Smooth muscle cell (in vitro differentiated cells): ENCODE measurements at regions not wholly inside any gene's neighbourhood (a gene's known extent, or its start where the extent isn't known, plus 50 kb on each side); places are given as distances from the start of the nearest gene placed in this dataset.

Experiments
- DNase-seq: peaks from one replicate; lab custom pipeline; 2025; ENCODE audit not compliant: unreplicated experiment; lab: John Stamatoyannopoulos, UW
- H2AFZ ChIP-seq: fragments of 200-600 bp; sonication (generic); 2 replicates; pipeline ENCODE4 v1.6.0; 2016; ENCODE audit warnings: antibody characterized with exemption, low read depth, mild to moderate bottlenecking
- H3F3A ChIP-seq: fragments of 200-600 bp; sonication (generic); 2 replicates; pipeline ENCODE4 v1.6.0; 2017; ENCODE audit warnings: antibody characterized with exemption, low read depth
- H3K27ac ChIP-seq: fragments of 200-600 bp; sonication (generic); 2 replicates; pipeline ENCODE4 v1.5.1; 2016; ENCODE audit warnings: low read depth, mild to moderate bottlenecking
- H3K27me3 ChIP-seq: fragments of 200-600 bp; sonication (generic); 2 replicates; pipeline ENCODE4 v1.6.1; 2016; ENCODE audit warnings: low read depth, mild to moderate bottlenecking
- H3K36me3 ChIP-seq: fragments of 200-600 bp; sonication (generic); 2 replicates; pipeline ENCODE4 v1.5.1; 2016; ENCODE audit warnings: low read depth
- H3K4me1 ChIP-seq: fragments of 200-600 bp; sonication (generic); 2 replicates; pipeline ENCODE4 v1.5.1; 2016; ENCODE audit warnings: low read depth
- H3K4me2 ChIP-seq: fragments of 200-600 bp; sonication (generic); 2 replicates; pipeline ENCODE4 v1.6.0; 2016; ENCODE audit warnings: mild to moderate bottlenecking
- H3K4me3 ChIP-seq: fragments of 200-600 bp; sonication (generic); 2 replicates; pipeline ENCODE4 v1.5.1; 2016; ENCODE audit warnings: mild to moderate bottlenecking
- H3K79me2 ChIP-seq: fragments of 200-600 bp; sonication (generic); 2 replicates; pipeline ENCODE4 v1.6.0; 2016; ENCODE audit warnings: low read depth, mild to moderate bottlenecking
- H3K9ac ChIP-seq: fragments of 200-600 bp; sonication (generic); 2 replicates; pipeline ENCODE4 v1.6.0; 2016; ENCODE audit warnings: low read depth
- H3K9me3 ChIP-seq: fragments of 200-600 bp; sonication (generic); replicated peaks from 2 replicates; pipeline ENCODE4 v1.5.1; 2016; ENCODE audit warnings: low read depth
- H4K20me1 ChIP-seq: fragments of 200-600 bp; sonication (generic); 2 replicates; pipeline ENCODE4 v1.6.0; 2016; ENCODE audit warnings: low read depth
- WGBS: methylation state at CpG from one replicate; pipeline ENCODE4 v1.1.7; 2016; ENCODE audit warnings: low lambda C conversion rate; 5-methylcytosine and 5-hydroxymethylcytosine counted together
- TF ChIP-seq, protein P1 (sequence below): fragments of 200-600 bp; sonication (generic); IDR thresholded peaks from 2 replicates; pipeline ENCODE4 v1.5.1; 2017; ENCODE audit warnings: borderline replicate concordance, mild to moderate bottlenecking, antibody characterized with exemption; ENCODE audit not compliant: insufficient read depth, poor library complexity, severe bottlenecking

DNA sequence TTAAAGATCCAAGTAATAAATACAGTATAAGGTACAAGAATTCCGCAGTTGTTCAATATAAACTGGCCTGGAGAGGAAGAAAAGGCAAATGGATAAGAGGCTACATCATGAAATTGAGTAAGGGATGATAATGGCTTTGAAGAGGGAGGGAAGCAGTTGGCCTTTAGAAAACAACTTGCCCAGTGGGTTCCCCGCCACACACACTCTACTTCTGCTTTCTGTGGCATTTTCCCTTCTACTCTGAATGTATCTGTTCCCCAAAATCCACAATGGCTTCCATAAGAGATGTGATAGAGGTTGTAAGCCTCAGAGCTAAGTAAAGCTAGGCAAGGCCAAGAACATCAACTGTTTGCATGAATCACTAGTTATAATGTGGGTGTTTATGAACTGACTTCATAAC, 221.3 kb downstream of the MBD2 start:
- H3K4me1 ChIP-seq, result no peaks in the 10 kb centered on the region
- DNase-seq, result no peak

DNA sequence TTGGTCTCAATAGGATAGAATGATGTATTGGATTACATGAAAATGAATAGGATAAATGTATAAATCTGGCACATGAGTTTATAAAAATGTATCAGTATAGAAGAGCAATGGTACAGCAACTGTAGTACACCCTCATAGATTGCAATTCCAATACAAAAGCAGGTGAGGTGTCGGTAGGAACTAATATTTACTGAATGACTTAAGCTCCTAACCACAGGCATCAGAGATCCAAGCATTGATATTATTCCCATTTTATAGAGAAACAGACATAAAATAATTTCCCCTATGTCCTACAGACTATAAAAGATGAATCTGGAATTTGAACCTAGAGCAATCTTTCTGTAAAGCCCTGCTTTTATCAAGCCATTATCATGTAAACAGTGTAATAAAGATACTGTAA, 227.4 kb downstream of the MBD2 start:
- WGBS, result 95% methylated on average over 1 of the region's 1 CpG
- H3K4me2 ChIP-seq, result no peak overlapping the region
- DNase-seq, result no peak
- H3F3A ChIP-seq, result no peaks in the 10 kb centered on the region
- TF ChIP-seq, protein P1, sequence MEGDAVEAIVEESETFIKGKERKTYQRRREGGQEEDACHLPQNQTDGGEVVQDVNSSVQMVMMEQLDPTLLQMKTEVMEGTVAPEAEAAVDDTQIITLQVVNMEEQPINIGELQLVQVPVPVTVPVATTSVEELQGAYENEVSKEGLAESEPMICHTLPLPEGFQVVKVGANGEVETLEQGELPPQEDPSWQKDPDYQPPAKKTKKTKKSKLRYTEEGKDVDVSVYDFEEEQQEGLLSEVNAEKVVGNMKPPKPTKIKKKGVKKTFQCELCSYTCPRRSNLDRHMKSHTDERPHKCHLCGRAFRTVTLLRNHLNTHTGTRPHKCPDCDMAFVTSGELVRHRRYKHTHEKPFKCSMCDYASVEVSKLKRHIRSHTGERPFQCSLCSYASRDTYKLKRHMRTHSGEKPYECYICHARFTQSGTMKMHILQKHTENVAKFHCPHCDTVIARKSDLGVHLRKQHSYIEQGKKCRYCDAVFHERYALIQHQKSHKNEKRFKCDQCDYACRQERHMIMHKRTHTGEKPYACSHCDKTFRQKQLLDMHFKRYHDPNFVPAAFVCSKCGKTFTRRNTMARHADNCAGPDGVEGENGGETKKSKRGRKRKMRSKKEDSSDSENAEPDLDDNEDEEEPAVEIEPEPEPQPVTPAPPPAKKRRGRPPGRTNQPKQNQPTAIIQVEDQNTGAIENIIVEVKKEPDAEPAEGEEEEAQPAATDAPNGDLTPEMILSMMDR, result no peak
- no peaks in the 10 kb centered on the region for H3K79me2 ChIP-seq
- no peak overlapping the region for H3K27ac ChIP-seq
- no peak overlapping the region for H3K4me3 ChIP-seq
- no peaks in the 10 kb centered on the region for H3K4me1 ChIP-seq
- no peaks in the 10 kb centered on the region for H3K27me3 ChIP-seq
- no peaks in the 10 kb centered on the region for H3K9me3 ChIP-seq
- H3K9ac ChIP-seq, result no peak overlapping the region
- H4K20me1 ChIP-seq, result no peaks in the 10 kb centered on the region
- no peak overlapping the region for H2AFZ ChIP-seq
- H3K36me3 ChIP-seq, result no peaks in the 10 kb centered on the region

More for the DNA sequence above, 221.3 kb downstream of the MBD2 start:
- Histone ChIP-seq H3K27ac (no peak overlapping the region), H3K27me3 (no peaks in the 10 kb centered on the region), H3K36me3 (no peaks in the 10 kb centered on the region), H3K9ac (no peak overlapping the region), H3K9me3 (no peaks in the 10 kb centered on the region), H3K4me2 (no peak overlapping the region), H3F3A (no peaks in the 10 kb centered on the region), H4K20me1 (no peaks in the 10 kb centered on the region), H3K4me3 (no peak overlapping the region), H2AFZ (no peak overlapping the region), H3K79me2 (no peaks in the 10 kb centered on the region)
- TF ChIP-seq, protein P1, result no peak
- WGBS, result 89% methylated on average over 2 of the region's 2 CpGs

DNA sequence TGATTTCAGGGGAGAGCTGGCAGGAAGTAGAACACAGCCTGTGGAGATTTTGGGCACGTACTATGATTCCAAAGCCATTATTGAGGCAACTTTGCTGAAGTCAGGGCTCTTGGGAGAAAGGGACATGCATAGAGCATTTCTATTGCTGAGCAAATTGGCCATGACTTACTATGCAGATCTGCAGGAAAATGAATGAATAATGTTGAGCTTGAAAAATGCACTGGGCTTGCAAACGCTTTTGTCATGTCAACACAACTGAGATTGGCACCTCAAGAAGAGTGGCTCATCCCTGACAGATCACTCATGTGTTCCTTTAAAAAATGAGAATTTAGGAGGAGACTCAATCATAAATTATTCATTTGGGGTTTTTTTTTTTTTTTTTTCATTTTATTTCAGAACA, 230.5 kb downstream of the MBD2 start:
- WGBS, result 83% methylated on average over 2 of the region's 2 CpGs
- Histone ChIP-seq H3K36me3 (no peaks in the 10 kb centered on the region), H3K9ac (no peak overlapping the region)

DNA sequence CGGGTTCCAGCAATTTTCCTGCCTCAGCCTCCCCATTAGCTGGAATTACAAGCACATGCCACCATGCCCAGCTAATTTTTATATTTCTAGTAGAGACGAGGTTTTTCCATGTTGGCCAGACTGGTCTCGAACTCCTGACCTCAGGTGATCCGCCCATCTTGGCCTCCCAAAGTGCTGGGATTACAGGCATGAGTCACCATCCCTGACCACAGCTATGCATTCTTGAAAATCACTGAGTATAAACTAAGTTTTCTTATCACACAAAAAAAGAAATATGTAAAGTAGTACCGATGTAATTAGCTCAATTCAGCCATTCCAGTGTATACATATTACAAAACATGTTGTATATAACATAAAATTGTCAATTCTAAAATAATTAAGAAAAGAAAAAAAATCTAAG, 232.7 kb downstream of the MBD2 start:
- Histone ChIP-seq H2AFZ (no peak overlapping the region), H3F3A (no peaks in the 10 kb centered on the region), H3K27me3 (no peaks in the 10 kb centered on the region), H3K27ac (no peak overlapping the region), H3K4me1 (no peaks in the 10 kb centered on the region), H3K4me2 (no peak overlapping the region), H3K79me2 (no peaks in the 10 kb centered on the region), H3K9ac (no peak overlapping the region), H4K20me1 (no peaks in the 10 kb centered on the region), H3K9me3 (no peaks in the 10 kb centered on the region), H3K36me3 (no peaks in the 10 kb centered on the region), H3K4me3 (no peak overlapping the region)
- DNase-seq, result no peak
- TF ChIP-seq, protein P1, result no peak
- WGBS, result 56% methylated on average over 5 of the region's 5 CpGs

More for the DNA sequence above, 230.5 kb downstream of the MBD2 start:
- Histone ChIP-seq H3K4me2 (no peak overlapping the region), H3F3A (no peaks in the 10 kb centered on the region), H2AFZ (no peak overlapping the region), H3K4me3 (no peak overlapping the region), H4K20me1 (no peaks in the 10 kb centered on the region), H3K27ac (no peak overlapping the region), H3K79me2 (no peaks in the 10 kb centered on the region), H3K4me1 (no peaks in the 10 kb centered on the region), H3K27me3 (no peaks in the 10 kb centered on the region), H3K9me3 (no peaks in the 10 kb centered on the region)
- DNase-seq, result no peak
- TF ChIP-seq, protein P1, result no peak
